Stimulated activated CD8-positive, alpha-beta memory T cell treated with anti-CD3 and anti-CD28 coated beads, Interleukin-12 subunit alpha, Interleukin-12 subunit beta, amount 100 ng/mL, for 4 hours (primary cell): ENCODE measurements at regions not wholly inside any gene's neighbourhood (a gene's known extent, or its start where the extent isn't known, plus 50 kb on each side); places are given as distances from the start of the nearest gene placed in this dataset.

Source experiments
- DNase-seq: peaks from one replicate; pipeline ENCODE4 v3.0.0-alpha.2; 2020; ENCODE audit warnings: low read depth

GRCh38 chr10:10225136-10225676 is 792.5 kb upstream of the CELF2 start:
- no peak for DNase-seq

- no peak for DNase-seq
Observed at GRCh38 chr10:10233229-10233628, 784.4 kb upstream of the CELF2 start.

- DNase-seq: no peak
Observed at GRCh38 chr10:10235003-10235402, 782.7 kb upstream of the CELF2 start.

- DNase-seq: no peak
Observed at GRCh38 chr10:10247585-10247984, 770.1 kb upstream of the CELF2 start.

- no peak for DNase-seq
Observed at GRCh38 chr10:10256860-10257259, 760.8 kb upstream of the CELF2 start.

GRCh38 chr10:10259013-10259412 is 758.7 kb upstream of the CELF2 start:
- no peak for DNase-seq

GRCh38 chr10:10270126-10271050 is 747.3 kb upstream of the CELF2 start:
- no peak for DNase-seq

GRCh38 chr10:10271639-10272192 is 746.0 kb upstream of the CELF2 start:
- no peak for DNase-seq

- DNase-seq: no peak
Observed at GRCh38 chr10:10273661-10274060, 744.0 kb upstream of the CELF2 start.

- DNase-seq: no peak
Observed at GRCh38 chr10:10279906-10280305, 737.8 kb upstream of the CELF2 start.

GRCh38 chr10:10292501-10292900 is 725.2 kb upstream of the CELF2 start:
- DNase-seq: no peak

- DNase-seq: no peak
Observed at GRCh38 chr10:10293041-10293440, 724.6 kb upstream of the CELF2 start.

GRCh38 chr10:10293481-10293951 is 724.2 kb upstream of the CELF2 start:
- no peak for DNase-seq

GRCh38 chr10:10294184-10294880 is 723.3 kb upstream of the CELF2 start:
- DNase-seq: no peak

GRCh38 chr10:10294881-10295529 is 722.7 kb upstream of the CELF2 start:
- DNase-seq: no peak

- DNase-seq: no peak
Observed at GRCh38 chr10:10295537-10295936, 722.1 kb upstream of the CELF2 start.

GRCh38 chr10:10302689-10303088 is 715.0 kb upstream of the CELF2 start:
- no peak for DNase-seq

- no peak for DNase-seq
Observed at GRCh38 chr10:10307036-10307435, 710.6 kb upstream of the CELF2 start.

- DNase-seq: no peak
Observed at GRCh38 chr10:10307551-10307950, 710.1 kb upstream of the CELF2 start.

GRCh38 chr10:10310498-10310897 is 707.2 kb upstream of the CELF2 start:
- no peak for DNase-seq

GRCh38 chr10:10311966-10312365 is 705.7 kb upstream of the CELF2 start:
- DNase-seq: no peak
